K562 (cell line): ENCODE measurements at regions not wholly inside any gene's neighbourhood (a gene's known extent, or its start where the extent isn't known, plus 50 kb on each side); places are given as distances from the start of the nearest gene placed in this dataset.

Source experiments
- ATAC-seq: fragments of 200-7000 bp; cut with Tn5 transposase; 3 replicates; pipeline ENCODE4 v1.9.1; 2020; ENCODE audit warnings: moderate library complexity
- BruUV-seq: library from RNA; stranded (reverse); fragments of 400-500 nt; replicated peaks from 2 replicates; lab custom pipeline; 2021; lab: Mats Ljungman, UMichigan
- CTCF ChIA-PET: fragments of 300-600 bp; formaldehyde crosslinking; extraction: SDS; loops from one replicate; lab custom pipeline; 2021; ENCODE audit warnings: low intra/inter-chr PET ratio; lab: Yijun Ruan, JAX
- POLR2A ChIA-PET: fragments of 300-600, 350-650 bp; sonication (Branson Sonifier 250); formaldehyde crosslinking; extraction: SDS; loops from one replicate; lab custom pipeline; 2021; ENCODE audit warnings: antibody characterized with exemption, inconsistent platforms; lab: Yijun Ruan, JAX
- DNase-seq, 4 experiments: peaks; one replicate each; pipeline versions ENCODE4 v3.0.0 to v3.0.0-alpha.2; 2011 to 2018; ENCODE audit warnings: low spot score in 3 of 4, mixed read lengths in 3 of 4; ENCODE audit errors: extremely low read depth in 1 of 4
- FAIRE-seq: peaks from 2 replicates; lab custom pipeline; 2011; peaks lifted over from hg19 to GRCh38; lab: Jason Lieb, UNC
- H2AFZ ChIP-seq: 2 replicates; pipeline ENCODE4 v1.6.0; 2011; ENCODE audit warnings: low read depth, low read length, control low read depth, inconsistent platforms
- H3K27ac ChIP-seq: fragments of 200-600 bp; 3 replicates; pipeline ENCODE4 v1.8.0; 2011; ENCODE audit warnings: low read depth, mild to moderate bottlenecking, control low read depth, inconsistent platforms, low read length, moderate library complexity, mixed read lengths; ENCODE audit errors: extremely low read depth
- H3K27me3 ChIP-seq, 2 experiments: fragments of 300-600 bp in 1 of 2; 2 replicates in 1 of 2; 3 replicates in 1 of 2; pipeline versions ENCODE4 v1.6.0 to v1.8.0; 2011; ENCODE audit warnings: inconsistent platforms in 2 of 2, low read length in 2 of 2, mild to moderate bottlenecking in 1 of 2, mixed read lengths in 1 of 2, moderate library complexity in 1 of 2; ENCODE audit not compliant: control insufficient read depth in 2 of 2, insufficient read depth in 2 of 2
- H3K36me3 ChIP-seq: fragments of 300-600 bp; 3 replicates; pipeline ENCODE4 v1.8.0; 2011; ENCODE audit warnings: mild to moderate bottlenecking, low read length, inconsistent platforms; ENCODE audit not compliant: control insufficient read depth, insufficient read depth
- H3K4me1 ChIP-seq, 2 experiments: fragments of 200-600 bp in 1 of 2; replicated peaks in 1 of 2; 2 replicates in 1 of 2; 3 replicates in 1 of 2; pipeline versions ENCODE4 v1.5.1 to v1.8.0; 2011; ENCODE audit warnings: inconsistent platforms in 2 of 2, low read length in 2 of 2, mild to moderate bottlenecking in 1 of 2, mixed read lengths in 1 of 2, moderate library complexity in 1 of 2; ENCODE audit not compliant: control insufficient read depth in 2 of 2, insufficient read depth in 2 of 2
- H3K4me2 ChIP-seq: 2 replicates; pipeline ENCODE4 v1.6.1; 2011; ENCODE audit warnings: low read length, control low read depth, inconsistent platforms, mixed read lengths; ENCODE audit not compliant: insufficient read depth
- H3K4me3 ChIP-seq: fragments of 200-600 bp; sonication (generic), shearing (Covaris generic); 2 replicates; pipeline ENCODE4 v1.5.1; 2016; ENCODE audit warnings: control low read depth, inconsistent platforms
- H3K79me2 ChIP-seq: fragments of 200-600 bp; 3 replicates; pipeline ENCODE4 v1.8.0; 2011; ENCODE audit warnings: low read length, inconsistent platforms; ENCODE audit not compliant: control insufficient read depth, insufficient read depth
- H3K9ac ChIP-seq, 2 experiments: 2 replicates each; pipeline versions ENCODE4 v1.6.0 to v1.6.1; 2011; ENCODE audit warnings: low read depth in 2 of 2, low read length in 2 of 2, control low read depth in 1 of 2, inconsistent platforms in 1 of 2, mild to moderate bottlenecking in 1 of 2, mixed read lengths in 1 of 2; ENCODE audit not compliant: insufficient read depth in 1 of 2
- H3K9me1 ChIP-seq: one replicate; pipeline ENCODE4 v1.6.0; 2011; ENCODE audit warnings: inconsistent platforms, mild to moderate bottlenecking, low read length, moderate library complexity; ENCODE audit not compliant: control insufficient read depth, insufficient read depth
- H3K9me3 ChIP-seq: replicated peaks from 2 replicates; pipeline ENCODE4 v1.5.1; 2011; ENCODE audit warnings: low read depth, low read length, inconsistent platforms; ENCODE audit not compliant: control insufficient read depth, insufficient read depth
- H4K20me1 ChIP-seq: replicated peaks from 2 replicates; pipeline ENCODE4 v1.6.1; 2011; ENCODE audit warnings: low read length, inconsistent platforms, mixed read lengths; ENCODE audit not compliant: control insufficient read depth, insufficient read depth
- CBFA2T2 ChIP-seq: fragments of 450-650 bp; conservative IDR thresholded peaks from 2 replicates; pipeline ENCODE4 v1.6.1; 2017; ENCODE audit warnings: mild to moderate bottlenecking
- ELF2 ChIP-seq: fragments of 250-450 bp; sonication (Bioruptor Pico); IDR thresholded peaks from 2 replicates; pipeline ENCODE4 v1.5.0; 2021; ENCODE audit warnings: mild to moderate bottlenecking
- FOXK2 ChIP-seq, 2 experiments: fragments of 450-650 bp; IDR thresholded peaks in 1 of 2; conservative IDR thresholded peaks in 1 of 2; 2 replicates each; pipeline ENCODE4 v1.6.1; 2016; ENCODE audit warnings: low read depth in 2 of 2, mild to moderate bottlenecking in 1 of 2
- FOXP4 ChIP-seq: sonication (generic); formaldehyde crosslinking; IDR thresholded peaks from 2 replicates; pipeline ENCODE4 v1.8.0; 2022; ENCODE audit warnings: mild to moderate bottlenecking, missing genetic modification reagents, borderline replicate concordance
- HNRNPUL1 ChIP-seq: fragments of 200-400 bp; formaldehyde crosslinking; IDR thresholded peaks from 2 replicates; pipeline ENCODE4 v1.6.1; 2017; ENCODE audit warnings: low read length
- HSF4 ChIP-seq: fragments of 250-450 bp; sonication (Bioruptor Pico); IDR thresholded peaks from 2 replicates; pipeline ENCODE4 v2.1.2; 2022; ENCODE audit warnings: mild to moderate bottlenecking, moderate library complexity, borderline replicate concordance
- LARP7 ChIP-seq: fragments of 450-650 bp; IDR thresholded peaks from 2 replicates; pipeline ENCODE4 v1.6.1; 2016
- PTBP1 ChIP-seq: fragments of 200-400 bp; formaldehyde crosslinking; IDR thresholded peaks from 2 replicates; pipeline ENCODE4 v1.6.1; 2017; ENCODE audit warnings: low read depth, low read length
- RFX5 ChIP-seq: IDR thresholded peaks from 2 replicates; pipeline ENCODE4 v1.6.1; 2011; ENCODE audit warnings: low read depth, mild to moderate bottlenecking, improper control_type of control experiment, low read length
- SNIP1 ChIP-seq: fragments of 450-650 bp; IDR thresholded peaks from 2 replicates; pipeline ENCODE4 v1.7.1; 2017; ENCODE audit warnings: low read depth, mild to moderate bottlenecking
- ZNF830 ChIP-seq: fragments of 250-450 bp; sonication (Bioruptor Pico); IDR thresholded peaks from 2 replicates; pipeline ENCODE4 v1.5.0; 2021; ENCODE audit warnings: mild to moderate bottlenecking
- WGBS: fragments of 100-300 bp; shearing (Covaris generic); methylation state at CpG from one replicate; pipeline ENCODE4 v1.1.6; 2016; ENCODE audit warnings: low coverage, mixed read lengths; ENCODE audit not compliant: insufficient coverage; ENCODE audit errors: missing lambda C conversion rate; 5-methylcytosine and 5-hydroxymethylcytosine counted together
- in situ Hi-C: fragments of 300-500 bp; cut with MboI; formaldehyde crosslinking; loops from 4 replicates; pipeline ENCODE4 v1.15.0; 2018; ENCODE audit warnings: inconsistent platforms, mixed read lengths
- intact Hi-C: fragments of 100-400 bp; cut with micrococcal nuclease; formaldehyde crosslinking; loops from 2 replicates; pipeline ENCODE4 v1.14.2; 2022
- TF ChIP-seq, protein P1 (sequence below), 3 experiments: fragments of 200-800 bp in 1 of 3; fragments of 250-450 bp in 1 of 3; fragments of 450-650 bp in 1 of 3; sonication (Bioruptor Pico) in 1 of 3; sonication (Bioruptor generic) in 1 of 3; formaldehyde crosslinking in 1 of 3; IDR thresholded peaks; 2 replicates each; pipeline versions ENCODE4 v1.6.1 to v1.8.0; 2016 to 2022; ENCODE audit warnings: mild to moderate bottlenecking in 2 of 3, missing genetic modification characterization in 2 of 3, missing compliant biosample characterization in 1 of 3, moderate library complexity in 1 of 3
- TF ChIP-seq, protein P2 (sequence below): fragments of 250-450 bp; sonication (Bioruptor Pico); IDR thresholded peaks from 2 replicates; pipeline ENCODE4 v1.8.0; 2022; ENCODE audit warnings: moderate library complexity, mild to moderate bottlenecking, inconsistent platforms

DNA sequence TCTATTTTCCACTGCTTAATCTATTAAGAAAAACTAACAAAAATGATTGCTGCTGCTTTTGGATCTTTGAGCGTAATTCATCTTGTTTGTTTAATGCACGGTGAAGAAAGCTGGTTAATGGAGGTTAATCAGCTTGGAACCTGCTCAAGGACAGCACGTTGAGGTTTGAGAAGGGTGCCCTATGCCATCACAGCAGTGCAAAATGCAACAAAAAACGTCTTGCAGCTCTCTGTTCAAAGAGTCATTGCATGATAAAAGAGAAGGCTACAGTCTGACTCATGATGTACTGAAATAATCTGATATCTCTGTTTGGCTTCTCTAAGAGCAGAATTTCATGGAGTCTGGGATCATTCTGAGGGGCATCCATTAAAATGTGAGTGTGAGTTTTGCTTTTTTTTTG lies 80.6 kb upstream of the PREP start:
- DNase-seq, result no peak

More for the DNA sequence above, 80.6 kb upstream of the PREP start:
- no peak overlapping the region for H3K27ac ChIP-seq
- no peak for TF ChIP-seq HNRNPUL1
- no peak for TF ChIP-seq FOXK2 (conservative IDR thresholded peaks at IDR 0.05 in 1 of 2, IDR thresholded peaks at IDR 0.05 in 1 of 2; ENCODE audit: low read depth in 2 of 2)
- TF ChIP-seq, protein P1, sequence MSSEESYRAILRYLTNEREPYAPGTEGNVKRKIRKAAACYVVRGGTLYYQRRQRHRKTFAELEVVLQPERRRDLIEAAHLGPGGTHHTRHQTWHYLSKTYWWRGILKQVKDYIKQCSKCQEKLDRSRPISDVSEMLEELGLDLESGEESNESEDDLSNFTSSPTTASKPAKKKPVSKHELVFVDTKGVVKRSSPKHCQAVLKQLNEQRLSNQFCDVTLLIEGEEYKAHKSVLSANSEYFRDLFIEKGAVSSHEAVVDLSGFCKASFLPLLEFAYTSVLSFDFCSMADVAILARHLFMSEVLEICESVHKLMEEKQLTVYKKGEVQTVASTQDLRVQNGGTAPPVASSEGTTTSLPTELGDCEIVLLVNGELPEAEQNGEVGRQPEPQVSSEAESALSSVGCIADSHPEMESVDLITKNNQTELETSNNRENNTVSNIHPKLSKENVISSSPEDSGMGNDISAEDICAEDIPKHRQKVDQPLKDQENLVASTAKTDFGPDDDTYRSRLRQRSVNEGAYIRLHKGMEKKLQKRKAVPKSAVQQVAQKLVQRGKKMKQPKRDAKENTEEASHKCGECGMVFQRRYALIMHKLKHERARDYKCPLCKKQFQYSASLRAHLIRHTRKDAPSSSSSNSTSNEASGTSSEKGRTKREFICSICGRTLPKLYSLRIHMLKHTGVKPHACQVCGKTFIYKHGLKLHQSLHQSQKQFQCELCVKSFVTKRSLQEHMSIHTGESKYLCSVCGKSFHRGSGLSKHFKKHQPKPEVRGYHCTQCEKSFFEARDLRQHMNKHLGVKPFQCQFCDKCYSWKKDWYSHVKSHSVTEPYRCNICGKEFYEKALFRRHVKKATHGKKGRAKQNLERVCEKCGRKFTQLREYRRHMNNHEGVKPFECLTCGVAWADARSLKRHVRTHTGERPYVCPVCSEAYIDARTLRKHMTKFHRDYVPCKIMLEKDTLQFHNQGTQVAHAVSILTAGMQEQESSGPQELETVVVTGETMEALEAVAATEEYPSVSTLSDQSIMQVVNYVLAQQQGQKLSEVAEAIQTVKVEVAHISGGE (CRISPR knock-in tag; IDR thresholded peaks at IDR 0.05), result no peak
- no peak for TF ChIP-seq FOXP4 (CRISPR knock-in tag)
- TF ChIP-seq ELF2 (CRISPR knock-in tag), result no peak
- TF ChIP-seq, protein P2, sequence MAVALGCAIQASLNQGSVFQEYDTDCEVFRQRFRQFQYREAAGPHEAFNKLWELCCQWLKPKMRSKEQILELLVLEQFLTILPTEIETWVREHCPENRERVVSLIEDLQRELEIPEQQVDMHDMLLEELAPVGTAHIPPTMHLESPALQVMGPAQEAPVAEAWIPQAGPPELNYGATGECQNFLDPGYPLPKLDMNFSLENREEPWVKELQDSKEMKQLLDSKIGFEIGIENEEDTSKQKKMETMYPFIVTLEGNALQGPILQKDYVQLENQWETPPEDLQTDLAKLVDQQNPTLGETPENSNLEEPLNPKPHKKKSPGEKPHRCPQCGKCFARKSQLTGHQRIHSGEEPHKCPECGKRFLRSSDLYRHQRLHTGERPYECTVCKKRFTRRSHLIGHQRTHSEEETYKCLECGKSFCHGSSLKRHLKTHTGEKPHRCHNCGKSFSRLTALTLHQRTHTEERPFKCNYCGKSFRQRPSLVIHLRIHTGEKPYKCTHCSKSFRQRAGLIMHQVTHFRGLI (CRISPR knock-in tag), result no peak
- no peak for TF ChIP-seq HSF4
- TF ChIP-seq LARP7, result no peak
- TF ChIP-seq SNIP1, result no peak
- no peak for TF ChIP-seq RFX5
- no peak for TF ChIP-seq PTBP1
- no peak for TF ChIP-seq ZNF830 (CRISPR knock-in tag)
- no peak for TF ChIP-seq CBFA2T2
- ChIA-PET CTCF (interaction anchor here (0.6 kb wide), 1 partner anchor 62 kb away, joined by 3 read pairs; no protein-coding TSS in a partner anchor), POLR2A (interaction anchor here (1.4 kb wide), 1 partner anchor 15 kb away, joined by 3 read pairs; no protein-coding TSS in a partner anchor)
- no TSS peak for BruUV-seq
- H3K36me3 ChIP-seq, result no peaks in the 10 kb centered on the region
- ATAC-seq (no peak), FAIRE-seq (no peak)
- H3K4me3 ChIP-seq, result no peak overlapping the region
- in situ Hi-C loops (no loop called here), intact Hi-C loops (loop anchor here (5.0 to 10.0 kb wide), 4 partner anchors 249 to 821 kb away; no protein-coding TSS in a partner anchor)
- H3K27me3 ChIP-seq, result peaks cover 2 to 4% of the 10 kb centered on the region in 2 experiments; a peak in 1 of 5 replicates
- no peak overlapping the region for H3K9ac ChIP-seq
- no peaks in the 10 kb centered on the region for H3K9me3 ChIP-seq
- H3K9me1 ChIP-seq, result no peaks in the 10 kb centered on the region
- no peak overlapping the region for H2AFZ ChIP-seq
- H3K4me1 ChIP-seq, result no peaks in the 10 kb centered on the region
- WGBS, result 0% methylated on average over 4 of the region's 4 CpGs
- H3K4me2 ChIP-seq, result no peak overlapping the region
- no peaks in the 10 kb centered on the region for H3K79me2 ChIP-seq
- no peaks in the 10 kb centered on the region for H4K20me1 ChIP-seq
